DND-41 (cell line): ENCODE measurements at regions not wholly inside any gene's neighbourhood (a gene's known extent, or its start where the extent isn't known, plus 50 kb on each side); places are given as distances from the start of the nearest gene placed in this dataset.

ENCODE experiments used
- ATAC-seq: fragments of 200-7000 bp; cut with Tn5 transposase; 3 replicates; pipeline ENCODE4 v1.9.1; 2021; ENCODE audit warnings: low read depth; ENCODE audit not compliant: insufficient read depth
- DNase-seq: peaks from one replicate; pipeline ENCODE4 v3.0.0-alpha.2; 2020
- H2AFZ ChIP-seq: 2 replicates; pipeline ENCODE4 v1.6.0; 2012; ENCODE audit warnings: low read depth, low read length
- H3K27ac ChIP-seq: 2 replicates; pipeline ENCODE4 v1.5.1; 2012; ENCODE audit warnings: low read length, inconsistent platforms
- H3K27me3 ChIP-seq: fragments of 200-600 bp; sonication (generic); 2 replicates; pipeline ENCODE4 v1.6.0; 2012; ENCODE audit warnings: low read length, mild to moderate bottlenecking, inconsistent platforms; ENCODE audit not compliant: insufficient read depth, poor library complexity
- H3K36me3 ChIP-seq: 2 replicates; pipeline ENCODE4 v1.5.1; 2012; ENCODE audit warnings: low read length, inconsistent platforms; ENCODE audit not compliant: insufficient read depth
- H3K4me1 ChIP-seq: 2 replicates; pipeline ENCODE4 v1.5.1; 2012; ENCODE audit warnings: mild to moderate bottlenecking, low read length; ENCODE audit not compliant: insufficient read depth
- H3K4me2 ChIP-seq: 2 replicates; pipeline ENCODE4 v1.6.0; 2012; ENCODE audit warnings: mild to moderate bottlenecking, moderate library complexity, low read length, inconsistent platforms; ENCODE audit not compliant: insufficient read depth
- H3K4me3 ChIP-seq, 2 experiments: fragments of 200-600 bp in 1 of 2; shearing (Covaris generic) in 1 of 2; 2 replicates each; pipeline ENCODE4 v1.5.1; 2012 to 2016; ENCODE audit warnings: inconsistent platforms in 2 of 2, low read length in 2 of 2, mild to moderate bottlenecking in 2 of 2, low read depth in 1 of 2, moderate library complexity in 1 of 2
- H3K79me2 ChIP-seq: 2 replicates; pipeline ENCODE4 v1.6.0; 2012; ENCODE audit warnings: low read length, inconsistent platforms; ENCODE audit not compliant: insufficient read depth
- H3K9ac ChIP-seq: 2 replicates; pipeline ENCODE4 v1.6.0; 2012; ENCODE audit warnings: low read depth, mild to moderate bottlenecking, inconsistent platforms, low read length, moderate library complexity
- H3K9me3 ChIP-seq: 2 replicates; pipeline ENCODE4 v1.5.1; 2012; ENCODE audit warnings: low read length, moderate library complexity, mild to moderate bottlenecking, inconsistent platforms; ENCODE audit not compliant: insufficient read depth, severe bottlenecking
- H4K20me1 ChIP-seq: 2 replicates; pipeline ENCODE4 v1.6.0; 2012; ENCODE audit warnings: low read length; ENCODE audit not compliant: insufficient read depth
- EZH2 ChIP-seq: IDR thresholded peaks from 3 replicates; pipeline ENCODE4 v1.6.1; 2012; ENCODE audit warnings: borderline replicate concordance, low read depth, mild to moderate bottlenecking, moderate library complexity, low read length, inconsistent platforms; ENCODE audit not compliant: severe bottlenecking
- TF ChIP-seq, protein P1 (sequence below): IDR thresholded peaks from 2 replicates; pipeline ENCODE4 v1.5.1; 2012; ENCODE audit warnings: borderline replicate concordance, low read length, moderate library complexity, mild to moderate bottlenecking; ENCODE audit not compliant: poor library complexity, severe bottlenecking; ENCODE audit errors: extremely low read depth

DNA sequence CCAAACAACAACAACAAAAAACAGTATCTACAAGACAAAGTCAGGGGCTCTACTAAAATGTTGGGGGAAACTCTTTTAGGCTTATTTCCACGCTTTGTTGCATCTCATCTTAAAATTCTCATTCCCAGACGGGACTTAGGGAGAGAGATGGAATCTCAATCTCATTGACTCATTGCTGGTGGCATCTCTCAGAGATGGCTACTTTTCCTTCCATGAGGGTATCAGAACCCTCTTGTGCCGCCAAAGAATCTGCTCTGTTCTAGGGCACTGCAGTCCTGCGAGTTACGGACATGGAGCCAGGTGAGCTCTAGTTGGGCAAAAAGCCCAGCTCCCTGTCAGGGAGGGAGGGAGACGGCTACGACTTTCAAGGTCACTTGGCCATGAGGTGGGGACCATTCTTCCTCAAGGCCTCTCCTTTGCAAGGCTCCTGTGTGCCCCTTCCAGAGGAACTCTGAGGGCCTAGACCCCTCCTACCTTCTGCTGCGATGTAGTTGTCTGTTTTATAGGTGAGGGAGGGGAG lies 68.0 kb downstream of the MYCN start:
- H3K4me1 ChIP-seq = no peaks in the 10 kb centered on the region
- H3K27ac ChIP-seq = no peak overlapping the region
- H2AFZ ChIP-seq = no peak overlapping the region
- no peak for ATAC-seq
- no peak for DNase-seq
- TF ChIP-seq, protein P1, sequence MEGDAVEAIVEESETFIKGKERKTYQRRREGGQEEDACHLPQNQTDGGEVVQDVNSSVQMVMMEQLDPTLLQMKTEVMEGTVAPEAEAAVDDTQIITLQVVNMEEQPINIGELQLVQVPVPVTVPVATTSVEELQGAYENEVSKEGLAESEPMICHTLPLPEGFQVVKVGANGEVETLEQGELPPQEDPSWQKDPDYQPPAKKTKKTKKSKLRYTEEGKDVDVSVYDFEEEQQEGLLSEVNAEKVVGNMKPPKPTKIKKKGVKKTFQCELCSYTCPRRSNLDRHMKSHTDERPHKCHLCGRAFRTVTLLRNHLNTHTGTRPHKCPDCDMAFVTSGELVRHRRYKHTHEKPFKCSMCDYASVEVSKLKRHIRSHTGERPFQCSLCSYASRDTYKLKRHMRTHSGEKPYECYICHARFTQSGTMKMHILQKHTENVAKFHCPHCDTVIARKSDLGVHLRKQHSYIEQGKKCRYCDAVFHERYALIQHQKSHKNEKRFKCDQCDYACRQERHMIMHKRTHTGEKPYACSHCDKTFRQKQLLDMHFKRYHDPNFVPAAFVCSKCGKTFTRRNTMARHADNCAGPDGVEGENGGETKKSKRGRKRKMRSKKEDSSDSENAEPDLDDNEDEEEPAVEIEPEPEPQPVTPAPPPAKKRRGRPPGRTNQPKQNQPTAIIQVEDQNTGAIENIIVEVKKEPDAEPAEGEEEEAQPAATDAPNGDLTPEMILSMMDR = no peak
- TF ChIP-seq EZH2 = no peak
- H3K9ac ChIP-seq = no peak overlapping the region
- no peaks in the 10 kb centered on the region for H3K79me2 ChIP-seq
- H3K36me3 ChIP-seq = no peaks in the 10 kb centered on the region
- H3K9me3 ChIP-seq = no peaks in the 10 kb centered on the region
- no peaks in the 10 kb centered on the region for H4K20me1 ChIP-seq
- H3K4me3 ChIP-seq = no peak overlapping the region
- no peak overlapping the region for H3K4me2 ChIP-seq
- H3K27me3 ChIP-seq = no peaks in the 10 kb centered on the region

DNA sequence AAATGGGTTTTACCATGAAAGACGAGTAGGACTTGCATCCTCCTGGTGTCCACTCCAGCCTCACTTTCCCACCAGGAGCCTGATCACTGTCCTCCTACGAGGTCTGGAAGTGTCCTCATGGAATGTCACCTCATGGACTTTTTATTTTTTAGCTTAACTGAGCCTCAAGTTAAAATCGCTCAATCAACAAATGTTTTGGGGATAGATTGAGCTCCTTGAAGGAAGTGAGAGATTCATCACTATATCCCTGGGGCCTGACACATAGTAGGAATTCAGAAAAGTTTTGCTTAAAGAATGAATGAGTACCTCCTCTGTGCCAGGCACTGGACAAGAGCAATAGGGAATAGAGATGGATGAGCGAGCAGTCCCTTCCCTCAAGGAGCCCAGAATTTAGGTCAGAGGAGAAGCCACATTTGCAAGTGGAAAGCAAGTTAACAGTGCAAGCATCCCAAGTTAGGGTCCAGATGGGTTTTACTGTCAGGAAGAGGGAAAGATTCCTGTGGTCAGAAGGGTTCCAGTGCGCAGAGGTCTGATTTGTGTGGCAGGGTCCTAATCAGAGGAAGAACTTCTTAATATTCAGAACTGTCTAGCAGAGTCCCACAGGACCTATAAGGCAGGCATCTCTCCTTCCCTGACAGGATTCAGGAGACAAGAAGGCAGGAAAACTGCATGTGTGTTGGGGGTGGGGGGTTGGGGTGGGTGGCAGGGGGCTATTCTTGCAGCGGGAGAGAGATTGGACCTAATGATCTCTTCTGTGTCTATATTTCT lies 67.0 kb downstream of the MYCN start:
- H4K20me1 ChIP-seq = no peaks in the 10 kb centered on the region
- no peak overlapping the region for H3K4me2 ChIP-seq
- H3K9me3 ChIP-seq = no peaks in the 10 kb centered on the region
- ATAC-seq (no peak), DNase-seq (no peak)
- H3K4me3 ChIP-seq = no peak overlapping the region
- TF ChIP-seq EZH2 = no peak
- H3K27ac ChIP-seq = no peak overlapping the region
- no peak overlapping the region for H2AFZ ChIP-seq
- H3K79me2 ChIP-seq = no peaks in the 10 kb centered on the region
- no peaks in the 10 kb centered on the region for H3K27me3 ChIP-seq
- no peak overlapping the region for H3K9ac ChIP-seq
- no peaks in the 10 kb centered on the region for H3K4me1 ChIP-seq
- no peaks in the 10 kb centered on the region for H3K36me3 ChIP-seq

DNA sequence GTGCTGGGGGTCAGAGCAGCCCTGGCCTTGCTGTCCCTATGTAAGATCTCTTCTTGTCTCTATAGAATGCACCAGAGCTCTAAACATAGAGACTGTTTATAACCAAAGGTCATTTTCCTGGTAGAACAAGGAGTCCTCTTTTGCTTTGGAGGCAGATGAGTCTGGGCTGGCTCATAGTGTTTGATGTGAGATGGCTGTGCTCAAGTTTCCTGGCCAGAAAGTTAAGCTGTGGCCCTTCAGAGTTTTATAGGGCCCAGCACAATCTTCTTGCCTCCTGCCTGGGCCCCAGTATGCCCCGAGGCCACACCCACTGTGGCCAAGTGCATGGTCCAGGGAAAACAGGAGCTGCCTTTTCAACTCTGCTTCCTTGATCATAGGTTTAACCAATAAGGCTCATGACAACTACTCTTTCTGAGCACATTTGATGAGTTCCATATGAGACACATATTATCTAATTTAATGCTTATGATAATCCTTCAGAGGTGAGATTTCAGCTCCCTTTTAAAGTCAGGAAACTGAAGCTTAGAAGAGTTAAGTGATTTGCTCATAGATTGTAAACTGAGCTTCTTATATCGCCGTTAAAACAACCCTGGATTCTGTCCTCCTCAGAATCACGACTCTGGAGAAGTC lies 66.3 kb downstream of the MYCN start:
- Histone ChIP-seq H3K4me1 (no peaks in the 10 kb centered on the region), H3K4me3 (no peak overlapping the region), H2AFZ (no peak overlapping the region), H3K36me3 (no peaks in the 10 kb centered on the region), H3K27me3 (no peaks in the 10 kb centered on the region), H4K20me1 (no peaks in the 10 kb centered on the region), H3K27ac (no peak overlapping the region), H3K9me3 (no peaks in the 10 kb centered on the region), H3K4me2 (no peak overlapping the region), H3K79me2 (no peaks in the 10 kb centered on the region), H3K9ac (no peak overlapping the region)
- TF ChIP-seq EZH2 = no peak
- TF ChIP-seq, protein P1 = no peak
- ATAC-seq (no peak), DNase-seq (no peak)
